ENCODE measurements at regions not wholly inside any gene's neighbourhood (a gene's known extent, or its start where the extent isn't known, plus 50 kb on each side); places are given as distances from the start of the nearest gene placed in this dataset.

DNA sequence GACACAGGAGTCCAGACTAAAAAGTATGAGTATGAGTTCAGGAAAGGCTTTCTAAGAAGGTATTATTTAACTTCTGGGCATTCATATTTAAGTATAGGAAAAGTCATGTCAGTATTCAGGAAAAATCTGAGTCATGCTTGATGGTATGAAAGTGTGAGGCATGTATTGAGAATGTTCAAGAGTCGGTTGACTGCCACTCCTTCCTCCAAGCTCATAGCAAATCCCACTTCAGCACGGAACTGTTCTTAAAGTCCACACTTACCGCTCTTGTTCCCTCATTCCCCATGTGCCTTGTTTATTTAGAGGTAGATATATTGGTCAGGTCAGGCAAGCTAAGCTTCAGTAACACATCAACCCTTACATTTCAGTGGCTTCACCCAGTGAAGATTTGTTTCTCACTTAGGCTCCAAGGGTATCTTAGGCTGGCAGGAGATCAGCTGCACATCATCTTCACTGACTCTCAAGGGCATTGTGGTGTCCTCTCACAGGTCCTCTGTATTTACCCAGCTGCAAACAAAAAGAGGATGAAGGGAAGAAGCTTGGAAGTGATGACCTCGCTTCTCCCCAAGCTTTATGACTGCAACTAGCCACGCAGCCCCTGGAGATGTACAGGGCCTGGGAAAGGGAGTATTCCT lies 1189.2 kb downstream of the EFNB2 start:
- intact Hi-C loops (cut with micrococcal nuclease; ENCODE audit: unreplicated experiment), result no loop called here
- no peaks in the 10 kb centered on the region for H4K20me1 ChIP-seq (ENCODE audit: insufficient read depth, low read length)
- H3K4me1 ChIP-seq (ENCODE audit: insufficient read depth, low read length, poor library complexity, severe bottlenecking), result no peaks in the 10 kb centered on the region
- no peak overlapping the region for H3K4me2 ChIP-seq (ENCODE audit: low read length)
- TF ChIP-seq CTCF (conservative IDR thresholded peaks at IDR 0.05; ENCODE audit: low read length), result no peak
- H3K4me3 ChIP-seq (ENCODE audit: low read depth, low read length, poor library complexity, severe bottlenecking), result no peak overlapping the region
- CTCF ChIA-PET (ENCODE audit: unreplicated experiment), result no interaction called here
- no peak for DNase-seq (ENCODE audit: low spot score)
- no peaks in the 10 kb centered on the region for H3K79me2 ChIP-seq (ENCODE audit: insufficient read depth, low read depth, low read length)
- no peak overlapping the region for H3K27ac ChIP-seq (ENCODE audit: low read depth, low read length, poor library complexity, severe bottlenecking)
- no TSS peak for BruUV-seq (replicated peaks)
- no peaks in the 10 kb centered on the region for H3K9me3 ChIP-seq (ENCODE audit: low read length)
- no peaks in the 10 kb centered on the region for H3K9me2 ChIP-seq (ENCODE audit: insufficient read depth, low read length)
- H2AFZ ChIP-seq (ENCODE audit: low read length), result no peak overlapping the region
- POLR2A ChIA-PET, result no interaction called here
- H3K36me3 ChIP-seq (ENCODE audit: insufficient read depth, low read length), result no peaks in the 10 kb centered on the region

- ChIA-PET POLR2A (no interaction called here), CTCF (ENCODE audit: unreplicated experiment) (no interaction called here)
- H3K36me3 ChIP-seq (ENCODE audit: insufficient read depth, low read length), result no peaks in the 10 kb centered on the region
- H2AFZ ChIP-seq (ENCODE audit: low read length), result no peak overlapping the region
- no peak overlapping the region for H3K27ac ChIP-seq (ENCODE audit: low read depth, low read length, poor library complexity, severe bottlenecking)
- H3K4me2 ChIP-seq (ENCODE audit: low read length), result no peak overlapping the region
- no peak for DNase-seq (ENCODE audit: low spot score)
- no peaks in the 10 kb centered on the region for H3K9me3 ChIP-seq (ENCODE audit: low read length)
- BruUV-seq (replicated peaks), result no TSS peak
- intact Hi-C loops (cut with micrococcal nuclease; ENCODE audit: unreplicated experiment), result no loop called here
- H4K20me1 ChIP-seq (ENCODE audit: insufficient read depth, low read length), result no peaks in the 10 kb centered on the region
- no peak overlapping the region for H3K4me3 ChIP-seq (ENCODE audit: low read depth, low read length, poor library complexity, severe bottlenecking)
- H3K9me2 ChIP-seq (ENCODE audit: insufficient read depth, low read length), result no peaks in the 10 kb centered on the region
- no peak for TF ChIP-seq EZH2phosphoT487 (IDR thresholded peaks at IDR 0.05; ENCODE audit: borderline replicate concordance, low read depth, low read length)
- no peak for TF ChIP-seq CTCF (conservative IDR thresholded peaks at IDR 0.05; ENCODE audit: low read length)
- H3K79me2 ChIP-seq (ENCODE audit: insufficient read depth, low read depth, low read length), result no peaks in the 10 kb centered on the region
- no peaks in the 10 kb centered on the region for H3K4me1 ChIP-seq (ENCODE audit: insufficient read depth, low read length, poor library complexity, severe bottlenecking)
These were observed 1189.7 kb downstream of the EFNB2 start for GRCh38 chr13:105345730-105346129.

- BruUV-seq (replicated peaks), result no TSS peak
- POLR2A ChIA-PET, result no interaction called here
- CTCF ChIA-PET (ENCODE audit: unreplicated experiment), result no interaction called here
These were observed 1190.3 kb downstream of the EFNB2 start for GRCh38 chr13:105345131-105345530.

More at GRCh38 chr13:105345131-105345530, 1190.3 kb downstream of the EFNB2 start:
- no peak for DNase-seq (ENCODE audit: low spot score)
- intact Hi-C loops (cut with micrococcal nuclease; ENCODE audit: unreplicated experiment), result no loop called here
- H3K9me2 ChIP-seq (ENCODE audit: insufficient read depth, low read length), result no peaks in the 10 kb centered on the region
- H3K27ac ChIP-seq (ENCODE audit: low read depth, low read length, poor library complexity, severe bottlenecking), result no peak overlapping the region
- H3K4me1 ChIP-seq (ENCODE audit: insufficient read depth, low read length, poor library complexity, severe bottlenecking), result no peaks in the 10 kb centered on the region
- no peak overlapping the region for H2AFZ ChIP-seq (ENCODE audit: low read length)
- H3K9me3 ChIP-seq (ENCODE audit: low read length), result no peaks in the 10 kb centered on the region
- no peak overlapping the region for H3K4me3 ChIP-seq (ENCODE audit: low read depth, low read length, poor library complexity, severe bottlenecking)
- no peaks in the 10 kb centered on the region for H4K20me1 ChIP-seq (ENCODE audit: insufficient read depth, low read length)
- no peaks in the 10 kb centered on the region for H3K36me3 ChIP-seq (ENCODE audit: insufficient read depth, low read length)
- H3K79me2 ChIP-seq (ENCODE audit: insufficient read depth, low read depth, low read length), result no peaks in the 10 kb centered on the region
- no peak for TF ChIP-seq EZH2phosphoT487 (IDR thresholded peaks at IDR 0.05; ENCODE audit: borderline replicate concordance, low read depth, low read length)
- TF ChIP-seq CTCF (conservative IDR thresholded peaks at IDR 0.05; ENCODE audit: low read length), result no peak
- no peak overlapping the region for H3K4me2 ChIP-seq (ENCODE audit: low read length)

All from OCI-LY7 (cell line).